ENCODE measurements at regions not wholly inside any gene's neighbourhood (a gene's known extent, or its start where the extent isn't known, plus 50 kb on each side); places are given as distances from the start of the nearest gene placed in this dataset.

DNA sequence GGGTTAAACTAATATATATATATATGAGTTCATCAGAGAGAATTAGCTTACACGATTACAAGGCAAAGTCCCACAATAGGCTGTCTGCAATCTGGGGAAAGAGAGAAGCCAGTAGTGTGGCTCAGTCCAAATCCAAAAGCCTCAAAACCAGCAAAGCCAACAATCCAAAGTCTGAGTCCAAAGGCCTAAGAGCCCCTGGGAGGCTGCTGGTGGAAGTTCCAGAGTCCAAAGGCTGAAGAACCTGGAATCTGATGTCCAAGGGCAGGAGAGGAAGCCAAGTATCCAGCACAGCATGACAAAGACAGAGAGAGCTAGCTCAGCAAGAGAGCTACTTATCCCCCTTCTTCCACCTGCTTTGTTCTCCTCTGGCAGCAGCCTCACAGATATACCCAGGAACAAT is 274.7 kb upstream of the ID4 start (continued):
- TF ChIP-seq ZNF23 (CRISPR knock-in tag; IDR thresholded peaks at IDR 0.05), result no peak

DNA sequence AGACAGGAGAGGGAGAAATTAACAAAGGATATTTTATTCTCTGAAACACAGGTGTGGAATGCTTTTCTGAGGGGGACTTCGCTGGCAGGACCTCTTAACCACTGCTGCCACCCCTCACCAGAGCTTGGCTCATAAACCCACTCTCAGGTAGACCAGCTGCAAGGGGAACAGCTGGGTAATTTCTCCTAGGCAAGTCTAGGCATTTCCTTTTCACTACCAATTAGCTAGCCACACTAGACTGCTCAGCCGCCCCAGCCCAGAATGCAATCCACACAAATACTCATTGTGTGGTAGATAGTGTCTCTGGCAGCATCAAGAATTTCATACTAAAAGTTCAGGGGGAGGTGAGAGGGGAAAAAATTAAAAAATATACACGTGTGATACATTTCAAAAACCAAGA is 267.6 kb upstream of the ID4 start:
- Histone ChIP-seq H3K4me2 (ENCODE audit: insufficient read depth, low read length) (no peak overlapping the region), H3K79me2 (ENCODE audit: control insufficient read depth, insufficient read depth, low read length) (no peaks in the 10 kb centered on the region), H3K36me3 (ENCODE audit: control insufficient read depth, insufficient read depth, low read length) (no peaks in the 10 kb centered on the region), H3K4me1 (replicated peaks in 1 of 2; ENCODE audit: control insufficient read depth in 2 of 2, insufficient read depth in 2 of 2, low read length in 2 of 2) (no peaks in the 10 kb centered on the region), H3K9me3 (replicated peaks; ENCODE audit: control insufficient read depth, insufficient read depth, low read depth, low read length) (no peaks in the 10 kb centered on the region; the same call in 1 of the 2 replicates), H2AFZ (ENCODE audit: low read depth, low read length) (no peak overlapping the region), H3K27ac (ENCODE audit: extremely low read depth, low read depth, low read length) (no peak overlapping the region), H3K9me1 (ENCODE audit: control insufficient read depth, insufficient read depth, low read length) (no peaks in the 10 kb centered on the region), H3K27me3 (ENCODE audit: control insufficient read depth in 2 of 2, insufficient read depth in 2 of 2, low read length in 2 of 2) (no peaks in the 10 kb centered on the region), H4K20me1 (replicated peaks; ENCODE audit: control insufficient read depth, insufficient read depth, low read length) (no peaks in the 10 kb centered on the region), H3K4me3 (no peak overlapping the region), H3K9ac (ENCODE audit: insufficient read depth in 1 of 2, low read depth in 2 of 2, low read length in 2 of 2) (no peak overlapping the region)
- in situ Hi-C loops (cut with MboI) (no loop called here), intact Hi-C loops (cut with micrococcal nuclease) (no loop called here)
- no TSS peak for BruUV-seq (replicated peaks)
- TF ChIP-seq, protein P1, sequence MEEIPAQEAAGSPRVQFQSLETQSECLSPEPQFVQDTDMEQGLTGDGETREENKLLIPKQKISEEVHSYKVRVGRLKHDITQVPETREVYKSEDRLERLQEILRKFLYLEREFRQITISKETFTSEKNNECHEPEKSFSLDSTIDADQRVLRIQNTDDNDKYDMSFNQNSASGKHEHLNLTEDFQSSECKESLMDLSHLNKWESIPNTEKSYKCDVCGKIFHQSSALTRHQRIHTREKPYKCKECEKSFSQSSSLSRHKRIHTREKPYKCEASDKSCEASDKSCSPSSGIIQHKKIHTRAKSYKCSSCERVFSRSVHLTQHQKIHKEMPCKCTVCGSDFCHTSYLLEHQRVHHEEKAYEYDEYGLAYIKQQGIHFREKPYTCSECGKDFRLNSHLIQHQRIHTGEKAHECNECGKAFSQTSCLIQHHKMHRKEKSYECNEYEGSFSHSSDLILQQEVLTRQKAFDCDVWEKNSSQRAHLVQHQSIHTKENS (CRISPR knock-in tag; IDR thresholded peaks at IDR 0.05), result no peak
- no peak for TF ChIP-seq POLR2B (IDR thresholded peaks at IDR 0.05; ENCODE audit: low read depth, partially characterized antibody)
- DNase-seq (ENCODE audit: extremely low read depth in 1 of 4, low spot score in 3 of 4) (no peak), FAIRE-seq (no peak), ATAC-seq (no peak)
- WGBS (ENCODE audit: insufficient coverage, low coverage, missing lambda C conversion rate), result 0% methylated on average over 2 of the region's 3 CpGs
- ChIA-PET POLR2A (no interaction called here), CTCF (ENCODE audit: low intra/inter-chr PET ratio) (no interaction called here)

DNA sequence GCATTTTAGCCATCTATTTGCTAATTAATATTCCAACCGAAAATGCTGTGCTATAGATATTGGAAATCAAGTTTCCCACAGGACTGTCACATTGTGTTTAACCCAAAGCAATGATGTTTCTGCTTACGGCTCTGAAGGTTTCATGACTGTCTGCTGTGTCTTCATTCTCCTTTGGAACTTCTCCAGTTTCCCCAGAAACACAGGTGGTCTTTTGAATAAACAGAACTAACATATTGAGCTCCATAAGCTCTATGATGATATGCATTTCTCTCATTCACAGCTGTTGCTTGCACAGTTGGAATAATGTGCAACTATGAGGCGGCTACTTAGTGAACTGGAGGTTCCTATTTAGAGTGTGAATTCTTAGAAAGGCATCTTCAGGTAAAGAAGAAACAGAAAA is 266.0 kb upstream of the ID4 start:
- Histone ChIP-seq H3K9me3 (replicated peaks; ENCODE audit: control insufficient read depth, insufficient read depth, low read depth, low read length) (no peaks in the 10 kb centered on the region; the same call in 1 of the 2 replicates), H3K79me2 (ENCODE audit: control insufficient read depth, insufficient read depth, low read length) (no peaks in the 10 kb centered on the region), H3K9ac (ENCODE audit: insufficient read depth in 1 of 2, low read depth in 2 of 2, low read length in 2 of 2) (no peak overlapping the region), H3K4me3 (no peak overlapping the region), H3K36me3 (ENCODE audit: control insufficient read depth, insufficient read depth, low read length) (no peaks in the 10 kb centered on the region), H3K4me2 (ENCODE audit: insufficient read depth, low read length) (no peak overlapping the region), H4K20me1 (replicated peaks; ENCODE audit: control insufficient read depth, insufficient read depth, low read length) (no peaks in the 10 kb centered on the region), H2AFZ (ENCODE audit: low read depth, low read length) (no peak overlapping the region), H3K9me1 (ENCODE audit: control insufficient read depth, insufficient read depth, low read length) (no peaks in the 10 kb centered on the region), H3K4me1 (replicated peaks in 1 of 2; ENCODE audit: control insufficient read depth in 2 of 2, insufficient read depth in 2 of 2, low read length in 2 of 2) (no peaks in the 10 kb centered on the region), H3K27me3 (ENCODE audit: control insufficient read depth in 2 of 2, insufficient read depth in 2 of 2, low read length in 2 of 2) (no peaks in the 10 kb centered on the region), H3K27ac (ENCODE audit: extremely low read depth, low read depth, low read length) (no peak overlapping the region)
- ATAC-seq, result no peak
- no peak for DNase-seq (ENCODE audit: extremely low read depth in 1 of 4, low spot score in 3 of 4)
- WGBS (ENCODE audit: insufficient coverage, low coverage, missing lambda C conversion rate), result 2% methylated on average over 3 of the region's 3 CpGs
- in situ Hi-C loops (cut with MboI) (no loop called here), intact Hi-C loops (cut with micrococcal nuclease) (no loop called here)
- ChIA-PET POLR2A (no interaction called here), CTCF (ENCODE audit: low intra/inter-chr PET ratio) (no interaction called here)
- FAIRE-seq, result no peak
- no TSS peak for BruUV-seq (replicated peaks)
- TF ChIP-seq RFX7 (CRISPR knock-in tag; IDR thresholded peaks at IDR 0.05) (no peak), PRPF4 (IDR thresholded peaks at IDR 0.05; ENCODE audit: insufficient read depth, low read depth, low read length, poor library complexity, severe bottlenecking) (no peak), EGR1 (conservative IDR thresholded peaks at IDR 0.05) (no peak), HNRNPUL1 (IDR thresholded peaks at IDR 0.05; ENCODE audit: low read length) (no peak), HLTF (IDR thresholded peaks at IDR 0.05) (no peak)
- TF ChIP-seq, protein P2, sequence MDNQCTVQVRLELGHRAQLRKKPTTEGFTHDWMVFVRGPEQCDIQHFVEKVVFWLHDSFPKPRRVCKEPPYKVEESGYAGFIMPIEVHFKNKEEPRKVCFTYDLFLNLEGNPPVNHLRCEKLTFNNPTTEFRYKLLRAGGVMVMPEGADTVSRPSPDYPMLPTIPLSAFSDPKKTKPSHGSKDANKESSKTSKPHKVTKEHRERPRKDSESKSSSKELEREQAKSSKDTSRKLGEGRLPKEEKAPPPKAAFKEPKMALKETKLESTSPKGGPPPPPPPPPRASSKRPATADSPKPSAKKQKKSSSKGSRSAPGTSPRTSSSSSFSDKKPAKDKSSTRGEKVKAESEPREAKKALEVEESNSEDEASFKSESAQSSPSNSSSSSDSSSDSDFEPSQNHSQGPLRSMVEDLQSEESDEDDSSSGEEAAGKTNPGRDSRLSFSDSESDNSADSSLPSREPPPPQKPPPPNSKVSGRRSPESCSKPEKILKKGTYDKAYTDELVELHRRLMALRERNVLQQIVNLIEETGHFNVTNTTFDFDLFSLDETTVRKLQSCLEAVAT (IDR thresholded peaks at IDR 0.05), result no peak
- TF ChIP-seq, protein P3, sequence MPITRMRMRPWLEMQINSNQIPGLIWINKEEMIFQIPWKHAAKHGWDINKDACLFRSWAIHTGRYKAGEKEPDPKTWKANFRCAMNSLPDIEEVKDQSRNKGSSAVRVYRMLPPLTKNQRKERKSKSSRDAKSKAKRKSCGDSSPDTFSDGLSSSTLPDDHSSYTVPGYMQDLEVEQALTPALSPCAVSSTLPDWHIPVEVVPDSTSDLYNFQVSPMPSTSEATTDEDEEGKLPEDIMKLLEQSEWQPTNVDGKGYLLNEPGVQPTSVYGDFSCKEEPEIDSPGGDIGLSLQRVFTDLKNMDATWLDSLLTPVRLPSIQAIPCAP (CRISPR knock-in tag; IDR thresholded peaks at IDR 0.05; ENCODE audit: borderline replicate concordance), result no peak
